HepG2 (cell line): ENCODE measurements at regions not wholly inside any gene's neighbourhood (a gene's known extent, or its start where the extent isn't known, plus 50 kb on each side); places are given as distances from the start of the nearest gene placed in this dataset.

ENCODE experiments used
- GABPB1 ChIP-seq: IDR thresholded peaks from 2 replicates; pipeline ENCODE4 v1.6.1; 2016; ENCODE audit warnings: mild to moderate bottlenecking, missing genetic modification reagents, moderate library complexity, missing compliant biosample characterization
- MYC ChIP-seq: sonication (generic); formaldehyde crosslinking; IDR thresholded peaks from 2 replicates; pipeline ENCODE4 v1.9.0; 2021; ENCODE audit warnings: missing genetic modification reagents, borderline replicate concordance
- RAD21 ChIP-seq: fragments of 450-650 bp; formaldehyde crosslinking; IDR thresholded peaks from 2 replicates; pipeline ENCODE4 v1.5.0; 2020; ENCODE audit warnings: mild to moderate bottlenecking
- REPIN1 ChIP-seq: sonication (generic); formaldehyde crosslinking; IDR thresholded peaks from 2 replicates; pipeline ENCODE4 v1.8.0; 2022; ENCODE audit warnings: missing genetic modification reagents, low read depth, mild to moderate bottlenecking, borderline replicate concordance
- SMAD9 ChIP-seq: sonication (generic); formaldehyde crosslinking; IDR thresholded peaks from 2 replicates; pipeline ENCODE4 v1.5.1; 2020; ENCODE audit warnings: mild to moderate bottlenecking, missing genetic modification reagents
- SMC3 ChIP-seq: IDR thresholded peaks from 2 replicates; pipeline ENCODE4 v1.6.1; 2011; ENCODE audit warnings: low read length, improper control_type of control experiment
- SP2 ChIP-seq: sonication (generic); formaldehyde crosslinking; IDR thresholded peaks from 2 replicates; pipeline ENCODE4 v1.5.1; 2020; ENCODE audit warnings: mild to moderate bottlenecking, missing genetic modification reagents
- ZBTB7B ChIP-seq: sonication (generic); formaldehyde crosslinking; IDR thresholded peaks from 2 replicates; pipeline ENCODE4 v1.4.0; 2020; ENCODE audit warnings: missing genetic modification reagents
- ZNF230 ChIP-seq: sonication (generic); formaldehyde crosslinking; IDR thresholded peaks from 2 replicates; pipeline ENCODE4 v1.4.0; 2020; ENCODE audit warnings: mild to moderate bottlenecking, missing genetic modification reagents
- ZNF563 ChIP-seq: sonication (generic); formaldehyde crosslinking; IDR thresholded peaks from 2 replicates; pipeline ENCODE4 v1.8.0; 2022; ENCODE audit warnings: mild to moderate bottlenecking, moderate library complexity, missing genetic modification reagents
- TF ChIP-seq, protein P1 (sequence below): sonication (generic); formaldehyde crosslinking; IDR thresholded peaks from 2 replicates; pipeline ENCODE4 v1.4.0; 2020; ENCODE audit warnings: low read depth, missing genetic modification reagents
- TF ChIP-seq, protein P2 (sequence below): sonication (generic); formaldehyde crosslinking; IDR thresholded peaks from 2 replicates; pipeline ENCODE4 v1.4.0; 2020; ENCODE audit warnings: missing genetic modification reagents, low read depth, mild to moderate bottlenecking, borderline replicate concordance
- TF ChIP-seq, protein P3 (sequence below): sonication (generic); formaldehyde crosslinking; IDR thresholded peaks from 2 replicates; pipeline ENCODE4 v1.8.0; 2023; ENCODE audit warnings: mild to moderate bottlenecking, missing genetic modification reagents
- TF ChIP-seq, protein P4 (sequence below): sonication (generic); formaldehyde crosslinking; IDR thresholded peaks from 2 replicates; pipeline ENCODE4 v1.5.0; 2020; ENCODE audit warnings: mild to moderate bottlenecking, missing genetic modification reagents
- TF ChIP-seq, protein P5 (sequence below): sonication (generic); formaldehyde crosslinking; conservative IDR thresholded peaks from 2 replicates; pipeline ENCODE4 v1.8.0; 2022; ENCODE audit warnings: mild to moderate bottlenecking, moderate library complexity, missing genetic modification reagents
- TF ChIP-seq, protein P6 (sequence below), 2 experiments: sonication (generic) in 1 of 2; formaldehyde crosslinking in 1 of 2; IDR thresholded peaks; 2 replicates each; pipeline versions ENCODE4 v1.4.0 to v1.6.1; 2018 to 2020; ENCODE audit warnings: missing genetic modification reagents in 2 of 2, borderline replicate concordance in 1 of 2, low read depth in 1 of 2, mild to moderate bottlenecking in 1 of 2, missing biosample characterization in 1 of 2

DNA sequence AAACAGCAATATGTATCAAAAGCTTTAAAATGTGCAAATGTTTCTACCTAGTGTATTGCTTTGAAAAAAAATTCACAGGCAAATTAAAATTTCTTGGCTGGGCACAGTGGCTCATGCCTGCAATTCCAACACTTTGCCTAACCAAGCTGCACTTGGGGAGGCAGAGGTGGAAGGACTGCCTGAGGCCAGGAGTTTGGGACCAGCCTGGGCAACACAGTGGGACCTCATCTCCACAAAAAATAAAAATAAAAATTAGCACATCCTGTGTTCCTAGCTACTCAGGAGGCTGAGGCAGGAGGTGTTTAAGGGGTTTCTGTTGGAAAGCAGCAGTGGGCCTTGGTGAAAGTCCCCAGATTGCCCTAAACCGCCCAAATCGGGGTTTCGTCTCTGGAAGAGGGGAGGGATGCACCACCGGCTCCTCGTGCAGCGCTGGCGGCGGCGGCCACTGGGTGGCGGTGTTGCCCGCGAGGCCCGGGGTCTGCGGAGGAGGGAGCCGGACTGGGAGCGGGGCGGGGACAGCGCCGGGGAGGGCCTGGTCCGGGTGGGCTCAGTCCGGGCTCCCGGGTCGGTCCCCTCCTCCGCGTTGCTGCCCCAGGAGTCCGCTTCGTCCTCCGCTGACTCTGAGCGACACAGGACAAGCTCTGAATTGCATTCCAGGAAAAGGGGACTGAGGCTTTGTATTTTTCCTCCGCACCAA is 265.6 kb downstream of the AACS start (continued):
- TF ChIP-seq, protein P1, sequence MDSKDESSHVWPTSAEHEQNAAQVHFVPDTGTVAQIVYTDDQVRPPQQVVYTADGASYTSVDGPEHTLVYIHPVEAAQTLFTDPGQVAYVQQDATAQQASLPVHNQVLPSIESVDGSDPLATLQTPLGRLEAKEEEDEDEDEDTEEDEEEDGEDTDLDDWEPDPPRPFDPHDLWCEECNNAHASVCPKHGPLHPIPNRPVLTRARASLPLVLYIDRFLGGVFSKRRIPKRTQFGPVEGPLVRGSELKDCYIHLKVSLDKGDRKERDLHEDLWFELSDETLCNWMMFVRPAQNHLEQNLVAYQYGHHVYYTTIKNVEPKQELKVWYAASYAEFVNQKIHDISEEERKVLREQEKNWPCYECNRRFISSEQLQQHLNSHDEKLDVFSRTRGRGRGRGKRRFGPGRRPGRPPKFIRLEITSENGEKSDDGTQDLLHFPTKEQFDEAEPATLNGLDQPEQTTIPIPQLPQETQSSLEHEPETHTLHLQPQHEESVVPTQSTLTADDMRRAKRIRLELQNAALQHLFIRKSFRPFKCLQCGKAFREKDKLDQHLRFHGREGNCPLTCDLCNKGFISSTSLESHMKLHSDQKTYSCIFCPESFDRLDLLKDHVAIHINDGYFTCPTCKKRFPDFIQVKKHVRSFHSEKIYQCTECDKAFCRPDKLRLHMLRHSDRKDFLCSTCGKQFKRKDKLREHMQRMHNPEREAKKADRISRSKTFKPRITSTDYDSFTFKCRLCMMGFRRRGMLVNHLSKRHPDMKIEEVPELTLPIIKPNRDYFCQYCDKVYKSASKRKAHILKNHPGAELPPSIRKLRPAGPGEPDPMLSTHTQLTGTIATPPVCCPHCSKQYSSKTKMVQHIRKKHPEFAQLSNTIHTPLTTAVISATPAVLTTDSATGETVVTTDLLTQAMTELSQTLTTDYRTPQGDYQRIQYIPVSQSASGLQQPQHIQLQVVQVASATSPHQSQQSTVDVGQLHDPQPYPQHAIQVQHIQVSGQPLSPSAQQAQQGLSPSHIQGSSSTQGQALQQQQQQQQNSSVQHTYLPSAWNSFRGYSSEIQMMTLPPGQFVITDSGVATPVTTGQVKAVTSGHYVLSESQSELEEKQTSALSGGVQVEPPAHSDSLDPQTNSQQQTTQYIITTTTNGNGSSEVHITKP: no peak
- TF ChIP-seq MYC (CRISPR knock-in tag) (peak; percentile 29; the same call in 1 of the 2 replicates), ZBTB7B (CRISPR knock-in tag) (no peak), SP2 (CRISPR knock-in tag) (no peak), ZNF230 (CRISPR knock-in tag) (no peak), SMAD9 (CRISPR knock-in tag) (no peak), RAD21 (peak; percentile 92), SMC3 (peak; percentile 32; the same call in 1 of the 2 replicates), ZNF563 (CRISPR knock-in tag) (0 out of 2 replicates have a peak, but pooled peaks have one; percentile 20), GABPB1 (CRISPR knock-in tag) (peak; percentile 51; the same call in 1 of the 2 replicates), REPIN1 (CRISPR knock-in tag) (0 out of 2 replicates have a peak, but pooled peaks have one; percentile 48)
- TF ChIP-seq, protein P2, sequence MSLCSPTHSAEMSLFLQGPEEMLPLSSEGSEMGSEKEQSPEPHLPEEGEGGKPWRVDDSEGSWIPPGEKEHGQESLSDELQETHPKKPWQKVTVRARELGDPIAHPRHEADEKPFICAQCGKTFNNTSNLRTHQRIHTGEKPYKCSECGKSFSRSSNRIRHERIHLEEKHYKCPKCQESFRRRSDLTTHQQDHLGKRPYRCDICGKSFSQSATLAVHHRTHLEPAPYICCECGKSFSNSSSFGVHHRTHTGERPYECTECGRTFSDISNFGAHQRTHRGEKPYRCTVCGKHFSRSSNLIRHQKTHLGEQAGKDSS (CRISPR knock-in tag): peak; percentile 43; the same call in 1 of the 2 replicates
- TF ChIP-seq, protein P3, sequence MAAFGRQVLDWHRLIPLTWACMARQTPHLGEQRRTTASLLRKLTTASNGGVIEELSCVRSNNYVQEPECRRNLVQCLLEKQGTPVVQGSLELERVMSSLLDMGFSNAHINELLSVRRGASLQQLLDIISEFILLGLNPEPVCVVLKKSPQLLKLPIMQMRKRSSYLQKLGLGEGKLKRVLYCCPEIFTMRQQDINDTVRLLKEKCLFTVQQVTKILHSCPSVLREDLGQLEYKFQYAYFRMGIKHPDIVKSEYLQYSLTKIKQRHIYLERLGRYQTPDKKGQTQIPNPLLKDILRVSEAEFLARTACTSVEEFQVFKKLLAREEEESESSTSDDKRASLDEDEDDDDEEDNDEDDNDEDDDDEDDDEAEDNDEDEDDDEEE (CRISPR knock-in tag): 0 out of 2 replicates have a peak, but pooled peaks have one; percentile 37
- TF ChIP-seq, protein P4, sequence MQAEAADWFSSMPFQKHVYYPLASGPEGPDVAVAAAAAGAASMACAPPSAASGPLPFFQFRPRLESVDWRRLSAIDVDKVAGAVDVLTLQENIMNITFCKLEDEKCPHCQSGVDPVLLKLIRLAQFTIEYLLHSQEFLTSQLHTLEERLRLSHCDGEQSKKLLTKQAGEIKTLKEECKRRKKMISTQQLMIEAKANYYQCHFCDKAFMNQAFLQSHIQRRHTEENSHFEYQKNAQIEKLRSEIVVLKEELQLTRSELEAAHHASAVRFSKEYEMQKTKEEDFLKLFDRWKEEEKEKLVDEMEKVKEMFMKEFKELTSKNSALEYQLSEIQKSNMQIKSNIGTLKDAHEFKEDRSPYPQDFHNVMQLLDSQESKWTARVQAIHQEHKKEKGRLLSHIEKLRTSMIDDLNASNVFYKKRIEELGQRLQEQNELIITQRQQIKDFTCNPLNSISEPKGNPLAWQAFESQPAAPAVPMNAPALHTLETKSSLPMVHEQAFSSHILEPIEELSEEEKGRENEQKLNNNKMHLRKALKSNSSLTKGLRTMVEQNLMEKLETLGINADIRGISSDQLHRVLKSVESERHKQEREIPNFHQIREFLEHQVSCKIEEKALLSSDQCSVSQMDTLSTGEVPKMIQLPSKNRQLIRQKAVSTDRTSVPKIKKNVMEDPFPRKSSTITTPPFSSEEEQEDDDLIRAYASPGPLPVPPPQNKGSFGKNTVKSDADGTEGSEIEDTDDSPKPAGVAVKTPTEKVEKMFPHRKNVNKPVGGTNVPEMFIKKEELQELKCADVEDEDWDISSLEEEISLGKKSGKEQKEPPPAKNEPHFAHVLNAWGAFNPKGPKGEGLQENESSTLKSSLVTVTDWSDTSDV (CRISPR knock-in tag): no peak
- TF ChIP-seq, protein P5, sequence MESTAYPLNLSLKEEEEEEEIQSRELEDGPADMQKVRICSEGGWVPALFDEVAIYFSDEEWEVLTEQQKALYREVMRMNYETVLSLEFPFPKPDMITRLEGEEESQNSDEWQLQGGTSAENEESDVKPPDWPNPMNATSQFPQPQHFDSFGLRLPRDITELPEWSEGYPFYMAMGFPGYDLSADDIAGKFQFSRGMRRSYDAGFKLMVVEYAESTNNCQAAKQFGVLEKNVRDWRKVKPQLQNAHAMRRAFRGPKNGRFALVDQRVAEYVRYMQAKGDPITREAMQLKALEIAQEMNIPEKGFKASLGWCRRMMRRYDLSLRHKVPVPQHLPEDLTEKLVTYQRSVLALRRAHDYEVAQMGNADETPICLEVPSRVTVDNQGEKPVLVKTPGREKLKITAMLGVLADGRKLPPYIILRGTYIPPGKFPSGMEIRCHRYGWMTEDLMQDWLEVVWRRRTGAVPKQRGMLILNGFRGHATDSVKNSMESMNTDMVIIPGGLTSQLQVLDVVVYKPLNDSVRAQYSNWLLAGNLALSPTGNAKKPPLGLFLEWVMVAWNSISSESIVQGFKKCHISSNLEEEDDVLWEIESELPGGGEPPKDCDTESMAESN (CRISPR knock-in tag): peak; percentile 46
- TF ChIP-seq, protein P6, sequence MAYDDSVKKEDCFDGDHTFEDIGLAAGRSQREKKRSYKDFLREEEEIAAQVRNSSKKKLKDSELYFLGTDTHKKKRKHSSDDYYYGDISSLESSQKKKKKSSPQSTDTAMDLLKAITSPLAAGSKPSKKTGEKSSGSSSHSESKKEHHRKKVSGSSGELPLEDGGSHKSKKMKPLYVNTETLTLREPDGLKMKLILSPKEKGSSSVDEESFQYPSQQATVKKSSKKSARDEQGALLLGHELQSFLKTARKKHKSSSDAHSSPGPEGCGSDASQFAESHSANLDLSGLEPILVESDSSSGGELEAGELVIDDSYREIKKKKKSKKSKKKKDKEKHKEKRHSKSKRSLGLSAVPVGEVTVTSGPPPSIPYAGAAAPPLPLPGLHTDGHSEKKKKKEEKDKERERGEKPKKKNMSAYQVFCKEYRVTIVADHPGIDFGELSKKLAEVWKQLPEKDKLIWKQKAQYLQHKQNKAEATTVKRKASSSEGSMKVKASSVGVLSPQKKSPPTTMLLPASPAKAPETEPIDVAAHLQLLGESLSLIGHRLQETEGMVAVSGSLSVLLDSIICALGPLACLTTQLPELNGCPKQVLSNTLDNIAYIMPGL (CRISPR knock-in tag; IDR thresholded peaks at IDR 0.05; ENCODE audit: borderline replicate concordance in 1 of 2, low read depth in 1 of 2): peak in 1 of 2 experiments; percentile 52; a peak in 1 of 4 replicates
